ENCODE measurements at regions not wholly inside any gene's neighbourhood (a gene's known extent, or its start where the extent isn't known, plus 50 kb on each side); places are given as distances from the start of the nearest gene placed in this dataset.

- no peak overlapping the region for H3K4me3 ChIP-seq (ENCODE audit: low read length)
- no peak for TF ChIP-seq CTCF (IDR thresholded peaks at IDR 0.05; ENCODE audit: insufficient read depth, low read depth, low read length, missing control alignments)
- no peak for DNase-seq (ENCODE audit: low read depth)
Observed at GRCh38 chr3:13152826-13153710, 79.8 kb upstream of the IQSEC1 start.

- H3K4me3 ChIP-seq (ENCODE audit: low read length) = no peak overlapping the region
- no peak for TF ChIP-seq CTCF (IDR thresholded peaks at IDR 0.05; ENCODE audit: insufficient read depth, low read depth, low read length, missing control alignments)
- no peak for DNase-seq (ENCODE audit: low read depth)
Observed at GRCh38 chr3:13150624-13151023, 77.4 kb upstream of the IQSEC1 start.

- DNase-seq (ENCODE audit: low read depth) = no peak
- H3K4me3 ChIP-seq (ENCODE audit: low read length) = no peak overlapping the region
- TF ChIP-seq CTCF (IDR thresholded peaks at IDR 0.05; ENCODE audit: insufficient read depth, low read depth, low read length, missing control alignments) = no peak
Observed at GRCh38 chr3:13149330-13150108, 76.3 kb upstream of the IQSEC1 start.

- TF ChIP-seq CTCF (IDR thresholded peaks at IDR 0.05; ENCODE audit: insufficient read depth, low read depth, low read length, missing control alignments) = no peak
- no peak for DNase-seq (ENCODE audit: low read depth)
Observed at GRCh38 chr3:13148561-13149329, 75.5 kb upstream of the IQSEC1 start.

DNA sequence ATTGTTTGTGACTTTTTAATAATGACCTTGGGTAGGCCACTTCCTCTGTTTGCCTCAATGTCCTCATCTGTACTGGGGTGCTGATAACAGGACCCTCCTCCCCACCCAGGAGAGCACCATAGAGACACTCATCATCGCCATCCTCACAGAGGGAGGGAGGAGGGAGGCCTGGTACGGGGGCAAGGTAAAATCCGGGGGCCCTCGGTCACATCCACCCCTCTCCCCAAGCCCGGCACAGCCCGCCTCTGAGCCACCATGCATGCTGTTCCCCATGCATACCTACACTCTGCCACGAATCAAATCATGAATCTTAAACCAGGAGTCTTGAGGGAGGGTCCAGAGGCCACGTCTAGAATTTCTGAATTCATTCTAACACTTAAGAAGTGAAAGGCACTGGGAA, 74.9 kb upstream of the IQSEC1 start:
- no peak overlapping the region for H3K4me3 ChIP-seq (ENCODE audit: low read length)
- no peak for DNase-seq (ENCODE audit: low read depth)
- no peak for TF ChIP-seq CTCF (IDR thresholded peaks at IDR 0.05; ENCODE audit: insufficient read depth, low read depth, low read length, missing control alignments)

More at GRCh38 chr3:13148561-13149329, 75.5 kb upstream of the IQSEC1 start:
- no peak overlapping the region for H3K4me3 ChIP-seq (ENCODE audit: low read length)

DNA sequence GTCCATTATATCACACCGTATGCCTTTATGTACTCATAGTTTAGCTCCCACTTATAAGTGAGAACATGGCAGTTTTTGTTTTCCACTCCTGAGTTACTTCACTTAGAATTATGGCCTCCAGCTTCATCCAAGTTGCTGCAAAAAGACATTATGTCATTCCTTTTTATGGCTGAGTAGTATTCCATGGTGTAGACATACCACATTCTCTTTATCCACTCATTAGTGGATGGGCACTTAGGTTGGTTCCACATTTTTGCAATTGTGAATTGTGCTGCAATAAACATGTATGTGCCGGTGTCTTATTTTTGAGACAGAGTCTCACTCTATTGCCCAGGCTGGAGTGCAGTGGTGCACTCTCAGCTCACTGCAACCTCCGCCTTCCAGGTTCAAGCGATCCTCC, 74.1 kb upstream of the IQSEC1 start:
- no peak for TF ChIP-seq CTCF (IDR thresholded peaks at IDR 0.05; ENCODE audit: insufficient read depth, low read depth, low read length, missing control alignments)
- DNase-seq (ENCODE audit: low read depth) = no peak
- H3K4me3 ChIP-seq (ENCODE audit: low read length) = no peak overlapping the region
